GM12891 (cell line): ENCODE measurements at regions not wholly inside any gene's neighbourhood (a gene's known extent, or its start where the extent isn't known, plus 50 kb on each side); places are given as distances from the start of the nearest gene placed in this dataset.
"Not testable (repeated sequence)": the region's sequence is repeated elsewhere in the genome, so short reads cannot be mapped to it uniquely, and the experiment has no call there.

Experiments used
- DNase-seq: peaks from one replicate; pipeline ENCODE4 v3.0.0; 2011; ENCODE audit warnings: low spot score; ENCODE audit not compliant: insufficient read length
- FAIRE-seq: peaks from 2 replicates; lab custom pipeline; 2011; peaks lifted over from hg19 to GRCh38; lab: Jason Lieb, UNC
- PAX5 ChIP-seq: IDR thresholded peaks from 2 replicates; pipeline ENCODE4 v1.6.1; 2011; ENCODE audit warnings: low read length, moderate library complexity, mild to moderate bottlenecking; ENCODE audit not compliant: insufficient read depth, severe bottlenecking
- POLR2A ChIP-seq: IDR thresholded peaks from 2 replicates; pipeline ENCODE4 v1.6.1; 2011; ENCODE audit warnings: low read depth, low read length, control low read depth
- POLR2AphosphoS5 ChIP-seq: IDR thresholded peaks from 2 replicates; pipeline ENCODE4 v1.6.1; 2011; ENCODE audit warnings: low read depth, low read length, control low read depth
- POU2F2 ChIP-seq: IDR thresholded peaks from 2 replicates; pipeline ENCODE4 v1.6.1; 2011; ENCODE audit warnings: low read depth, mild to moderate bottlenecking, control low read depth, low read length, moderate library complexity
- SPI1 ChIP-seq: IDR thresholded peaks from 2 replicates; pipeline ENCODE4 v1.6.1; 2011; ENCODE audit warnings: low read depth, low read length, control low read depth
- TAF1 ChIP-seq: IDR thresholded peaks from 2 replicates; pipeline ENCODE4 v1.6.1; 2011; ENCODE audit warnings: low read depth, low read length, control low read depth

GRCh38 chr18:14989569-14989968 lies 241.6 kb downstream of the ANKRD30B start:
- DNase-seq, FAIRE-seq: not testable (repeated sequence)

GRCh38 chr18:14991934-14992445 lies 244.0 kb downstream of the ANKRD30B start:
- FAIRE-seq, result not testable (repeated sequence)

GRCh38 chr18:14992758-14993157 lies 244.8 kb downstream of the ANKRD30B start:
- not testable (repeated sequence) for DNase-seq, FAIRE-seq

More at GRCh38 chr18:14991934-14992445, 244.0 kb downstream of the ANKRD30B start:
- not testable (repeated sequence) for DNase-seq

- DNase-seq, FAIRE-seq: not testable (repeated sequence)
These were observed 247.1 kb downstream of the ANKRD30B start for GRCh38 chr18:14995023-14995422.

DNA sequence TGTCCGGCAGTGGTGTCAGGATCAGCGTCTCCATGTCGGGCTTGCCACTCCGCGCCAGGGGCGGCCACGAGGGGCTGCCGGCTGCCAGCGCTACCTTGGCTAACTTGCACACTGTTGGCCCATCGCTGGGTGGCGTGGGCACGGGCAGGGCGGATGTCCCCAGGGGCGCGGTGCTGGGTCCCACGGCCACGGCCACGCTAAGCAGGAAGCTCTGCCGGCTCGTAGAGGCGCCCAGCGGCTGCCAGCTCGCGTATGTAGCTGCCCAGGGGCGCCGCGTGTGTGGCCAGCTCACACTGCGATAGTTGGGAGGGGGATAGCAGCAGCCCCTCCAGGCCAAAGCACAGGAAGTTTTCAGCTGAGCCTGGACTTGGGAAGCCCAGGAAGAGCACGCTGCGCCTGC lies 249.4 kb downstream of the ANKRD30B start:
- TF ChIP-seq POLR2A (no peak), SPI1 (no peak), TAF1 (no peak), POU2F2 (no peak), PAX5 (no peak), POLR2AphosphoS5 (no peak)
- DNase-seq (no peak), FAIRE-seq (no peak)

DNA sequence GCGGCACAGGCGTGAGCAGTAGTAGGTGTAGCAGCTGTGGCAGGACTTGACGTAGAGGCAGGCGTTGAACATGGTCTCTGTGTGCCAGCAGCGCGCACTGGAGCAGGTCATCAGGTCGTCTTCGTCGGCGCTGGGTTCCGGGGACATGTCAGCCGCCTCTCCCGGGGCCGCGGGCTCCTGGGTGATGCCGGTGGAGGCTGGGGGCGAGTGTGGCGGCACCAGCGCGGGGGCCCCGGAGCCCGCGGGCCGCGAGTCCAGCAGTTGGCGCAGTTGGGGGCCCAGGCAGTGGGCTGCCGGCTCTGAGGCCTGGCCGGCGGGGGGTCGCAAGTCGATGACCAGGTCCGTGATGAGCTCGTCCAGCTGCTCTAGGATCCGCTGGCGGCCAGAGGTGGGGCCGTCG lies 249.9 kb downstream of the ANKRD30B start:
- DNase-seq, FAIRE-seq: not testable (repeated sequence)

DNA sequence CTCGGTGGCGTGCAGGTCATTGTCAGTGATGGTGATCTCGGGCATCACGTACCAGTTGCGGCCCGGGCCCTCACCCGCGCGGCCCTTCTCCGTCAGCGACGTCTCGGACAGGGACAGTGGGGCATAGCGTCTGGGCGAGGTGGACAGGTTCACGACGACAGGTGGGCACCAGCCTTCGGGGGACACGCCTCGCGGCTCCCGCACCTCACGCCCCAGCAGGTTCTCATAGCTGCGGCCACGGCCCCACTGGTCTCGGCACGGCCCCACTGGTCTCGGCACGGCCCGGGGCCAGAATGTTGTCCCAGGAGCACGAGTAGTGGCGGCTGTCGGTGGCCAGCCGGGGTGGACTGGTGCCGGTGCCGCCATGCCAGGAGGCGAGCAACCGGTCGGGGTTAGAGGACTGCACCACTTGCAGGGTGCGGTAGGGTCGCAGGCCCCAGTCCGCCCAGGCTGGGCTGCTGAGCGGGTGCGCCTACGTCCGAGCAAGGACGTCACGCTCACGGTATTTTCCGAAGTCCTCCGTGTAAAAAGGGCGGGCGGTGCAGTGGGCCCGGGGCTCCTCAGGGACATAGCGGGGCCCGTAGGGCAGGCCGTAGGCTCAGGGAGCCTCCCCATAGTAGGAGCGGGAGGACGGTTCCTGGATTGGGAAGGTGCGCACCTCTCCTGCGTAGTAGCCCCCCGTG lies 250.5 kb downstream of the ANKRD30B start:
- DNase-seq, FAIRE-seq: not testable (repeated sequence)

GRCh38 chr18:14999085-14999975 lies 251.4 kb downstream of the ANKRD30B start:
- FAIRE-seq (no peak), DNase-seq (no peak)
- no peak for TF ChIP-seq POLR2A
- no peak for TF ChIP-seq TAF1
- no peak for TF ChIP-seq POU2F2
- no peak for TF ChIP-seq POLR2AphosphoS5
- TF ChIP-seq PAX5, result no peak
- no peak for TF ChIP-seq SPI1

DNA sequence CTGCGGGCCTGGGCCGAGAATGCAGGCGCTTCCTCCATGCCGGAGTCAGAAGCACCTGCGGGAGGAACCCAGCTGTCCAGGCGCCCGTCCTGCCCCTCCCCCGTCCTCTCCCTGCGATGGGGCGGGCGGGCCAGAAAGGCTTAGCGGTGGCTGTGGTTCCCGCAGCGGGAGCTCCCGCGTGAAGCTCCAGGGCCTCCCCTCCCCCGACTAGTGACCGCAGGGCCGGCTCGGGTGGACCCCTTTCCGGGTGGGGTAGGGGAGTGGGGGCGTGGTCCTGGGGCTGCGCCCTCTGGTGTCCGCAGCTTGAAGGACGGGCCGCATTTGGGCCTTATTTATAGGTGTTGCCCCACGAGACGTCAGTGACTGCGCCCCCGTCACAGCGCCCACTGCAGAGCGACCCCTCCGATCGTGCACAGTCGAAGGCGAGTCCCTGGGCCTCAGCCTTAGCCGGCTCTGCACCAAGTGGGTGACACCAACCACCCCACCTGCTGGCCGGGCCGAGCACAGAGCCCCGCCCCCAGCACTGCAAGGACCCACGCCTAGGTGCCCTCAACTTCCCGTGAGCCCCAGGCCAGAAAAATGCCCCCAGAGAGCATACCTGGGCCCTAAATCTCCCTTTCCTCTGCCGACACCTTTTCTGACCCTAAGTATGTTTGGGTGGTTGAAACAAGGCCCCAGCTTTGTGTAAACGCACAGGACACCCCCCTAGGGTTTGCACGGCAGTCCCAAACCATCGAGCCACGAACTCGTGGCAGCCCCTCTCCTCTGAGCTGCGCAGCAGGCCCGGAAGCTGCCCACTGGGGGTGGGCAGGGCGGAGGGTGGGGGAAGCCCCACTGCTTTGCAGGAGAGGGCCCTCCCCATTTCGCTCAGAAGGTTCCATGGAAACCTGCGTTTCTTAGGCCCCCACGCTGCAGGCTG lies 252.4 kb downstream of the ANKRD30B start:
- FAIRE-seq, result not testable (repeated sequence)

DNA sequence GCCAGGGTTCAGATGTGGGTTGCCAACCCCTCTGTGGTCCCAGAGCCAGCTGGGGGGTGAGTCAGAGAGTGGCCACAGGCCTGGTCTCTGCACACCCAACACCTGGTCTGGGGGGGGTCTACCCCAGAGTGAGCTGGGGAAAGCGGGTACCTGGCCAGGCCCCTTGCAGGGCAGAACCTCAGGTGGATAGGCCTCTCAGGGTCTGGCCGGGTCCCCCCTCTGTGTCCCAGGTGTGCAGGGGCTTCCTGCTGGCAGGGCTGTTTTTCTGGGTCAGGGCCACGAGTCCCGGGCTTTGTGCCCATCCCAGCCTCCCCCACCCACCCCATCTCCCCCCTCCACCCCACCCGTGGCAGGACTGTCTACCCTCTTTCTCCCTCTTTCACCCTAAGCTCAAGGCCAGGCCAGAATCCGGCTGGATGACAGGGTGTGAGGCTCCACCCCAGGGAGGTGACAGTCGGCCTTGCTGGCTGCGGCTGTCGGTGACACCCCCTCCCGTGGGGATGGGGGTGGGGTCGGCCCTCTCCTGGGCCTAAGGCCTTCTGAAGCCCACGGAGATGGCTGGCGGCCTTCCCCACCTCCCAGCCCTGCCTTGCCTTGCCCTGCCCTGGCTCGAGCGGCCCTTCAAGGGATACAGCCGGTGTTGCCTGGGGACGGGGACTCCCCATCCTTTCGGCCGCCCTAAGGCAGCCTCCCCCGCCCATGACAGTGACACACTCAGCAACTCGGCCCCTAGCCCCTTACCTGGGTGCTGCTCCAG lies 253.2 kb downstream of the ANKRD30B start:
- FAIRE-seq, DNase-seq: not testable (repeated sequence)

More for the DNA sequence above, 252.4 kb downstream of the ANKRD30B start:
- DNase-seq, result not testable (repeated sequence)

DNA sequence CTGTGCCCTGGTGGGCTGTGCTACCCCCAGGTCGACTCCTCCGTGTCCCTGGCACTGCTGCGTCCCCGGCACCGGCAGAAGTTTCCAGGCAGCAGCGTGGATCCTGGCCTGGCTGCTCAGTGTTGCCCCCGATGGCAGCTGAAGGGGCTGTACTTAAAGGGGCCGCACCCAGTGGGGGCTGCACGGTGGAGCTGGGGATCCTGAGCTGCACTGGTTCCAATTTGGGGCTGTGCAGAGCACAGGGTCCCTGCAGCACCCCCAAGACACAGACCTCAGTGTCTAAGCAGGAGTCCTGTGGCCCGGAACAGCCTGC lies 253.8 kb downstream of the ANKRD30B start:
- FAIRE-seq, DNase-seq: not testable (repeated sequence)

DNA sequence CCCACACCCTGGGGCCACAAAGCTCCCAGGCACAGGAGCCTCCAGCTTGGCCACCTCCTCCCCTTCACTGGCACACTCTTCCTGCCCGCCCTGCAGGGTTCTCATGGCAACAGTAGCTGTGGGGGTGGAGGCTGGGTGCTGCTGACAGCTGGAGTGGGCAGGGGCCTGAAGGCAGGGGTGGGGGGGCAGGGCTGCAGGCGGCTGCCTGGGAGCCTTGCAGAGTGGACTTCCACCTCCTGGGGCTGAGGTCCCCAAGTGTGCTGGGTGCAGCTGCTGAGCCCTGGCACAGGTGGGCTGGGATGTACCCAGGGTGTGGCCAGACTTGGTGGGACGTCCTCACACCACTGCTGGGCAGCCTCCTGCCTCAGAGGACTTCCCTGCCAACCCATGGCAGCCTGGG lies 254.8 kb downstream of the ANKRD30B start:
- not testable (repeated sequence) for DNase-seq, FAIRE-seq

- not testable (repeated sequence) for FAIRE-seq, DNase-seq
These were observed 255.3 kb downstream of the ANKRD30B start for GRCh38 chr18:15003231-15003630.

GRCh38 chr18:15003636-15004269 lies 255.8 kb downstream of the ANKRD30B start:
- not testable (repeated sequence) for FAIRE-seq, DNase-seq

GRCh38 chr18:15004270-15004973 lies 256.4 kb downstream of the ANKRD30B start:
- DNase-seq, FAIRE-seq: not testable (repeated sequence)
